NB4 (cell line): ENCODE measurements at regions not wholly inside any gene's neighbourhood (a gene's known extent, or its start where the extent isn't known, plus 50 kb on each side); places are given as distances from the start of the nearest gene placed in this dataset.

Experiments used
- CTCF ChIP-seq: IDR thresholded peaks from one replicate; pipeline ENCODE4 v1.5.1; 2012; ENCODE audit warnings: low read depth, low read length
- POLR2A ChIP-seq: IDR thresholded peaks from 2 replicates; pipeline ENCODE4 v1.6.1; 2011; ENCODE audit warnings: mild to moderate bottlenecking; ENCODE audit not compliant: insufficient read length; ENCODE audit errors: extremely low read depth

GRCh38 chr18:26765498-26765897 is 100.0 kb downstream of the AQP4 start:
- TF ChIP-seq CTCF (no peak), POLR2A (no peak)
